ENCODE measurements at regions not wholly inside any gene's neighbourhood (a gene's known extent, or its start where the extent isn't known, plus 50 kb on each side); places are given as distances from the start of the nearest gene placed in this dataset.

DNA sequence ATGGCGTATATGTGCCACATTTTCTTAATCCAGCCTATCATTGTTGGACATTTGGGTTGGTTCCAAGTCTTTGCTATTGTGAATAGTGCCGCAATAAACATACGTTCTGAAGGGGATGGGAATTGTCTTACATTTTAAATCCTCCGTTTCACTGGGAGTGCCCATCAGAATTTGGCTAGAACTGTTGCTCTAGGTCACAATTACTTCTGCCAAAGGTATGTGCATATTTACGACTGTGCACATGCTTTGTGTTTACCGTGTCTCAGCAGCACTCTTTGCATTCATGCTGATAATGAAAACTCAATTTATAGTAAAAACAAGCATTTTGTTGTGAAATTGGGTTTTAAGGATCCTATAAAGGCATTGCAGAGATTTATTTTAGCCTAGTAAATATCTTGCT, 151.9 kb upstream of the ZNF618 start:
- Histone ChIP-seq H3K9ac (ENCODE audit: low read length) (no peak overlapping the region), H3K79me2 (ENCODE audit: insufficient read depth, low read length) (no peaks in the 10 kb centered on the region), H3F3A (ENCODE audit: insufficient read depth) (no peaks in the 10 kb centered on the region), H3K27ac (ENCODE audit: low read depth, low read length) (no peak overlapping the region), H3K27me3 (ENCODE audit: low read length) (no peaks in the 10 kb centered on the region), H3K9me3 (ENCODE audit: insufficient read depth, low read length) (no peaks in the 10 kb centered on the region), H3K9me2 (replicated peaks; ENCODE audit: insufficient read depth, low read length) (no peaks in the 10 kb centered on the region), H3K4me2 (ENCODE audit: low read depth, low read length, poor library complexity, severe bottlenecking) (no peak overlapping the region), H2AFZ (ENCODE audit: low read depth, low read length, severe bottlenecking) (no peak overlapping the region), H3K36me3 (ENCODE audit: low read length) (no peaks in the 10 kb centered on the region), H4K20me1 (ENCODE audit: low read depth, low read length) (no peaks in the 10 kb centered on the region), H3K4me3 (ENCODE audit: insufficient read depth, low read length, poor library complexity, severe bottlenecking) (no peak overlapping the region)
- TF ChIP-seq EZH2phosphoT487 (conservative IDR thresholded peaks at IDR 0.05; ENCODE audit: low read length): no peak
- TF ChIP-seq, protein P1, sequence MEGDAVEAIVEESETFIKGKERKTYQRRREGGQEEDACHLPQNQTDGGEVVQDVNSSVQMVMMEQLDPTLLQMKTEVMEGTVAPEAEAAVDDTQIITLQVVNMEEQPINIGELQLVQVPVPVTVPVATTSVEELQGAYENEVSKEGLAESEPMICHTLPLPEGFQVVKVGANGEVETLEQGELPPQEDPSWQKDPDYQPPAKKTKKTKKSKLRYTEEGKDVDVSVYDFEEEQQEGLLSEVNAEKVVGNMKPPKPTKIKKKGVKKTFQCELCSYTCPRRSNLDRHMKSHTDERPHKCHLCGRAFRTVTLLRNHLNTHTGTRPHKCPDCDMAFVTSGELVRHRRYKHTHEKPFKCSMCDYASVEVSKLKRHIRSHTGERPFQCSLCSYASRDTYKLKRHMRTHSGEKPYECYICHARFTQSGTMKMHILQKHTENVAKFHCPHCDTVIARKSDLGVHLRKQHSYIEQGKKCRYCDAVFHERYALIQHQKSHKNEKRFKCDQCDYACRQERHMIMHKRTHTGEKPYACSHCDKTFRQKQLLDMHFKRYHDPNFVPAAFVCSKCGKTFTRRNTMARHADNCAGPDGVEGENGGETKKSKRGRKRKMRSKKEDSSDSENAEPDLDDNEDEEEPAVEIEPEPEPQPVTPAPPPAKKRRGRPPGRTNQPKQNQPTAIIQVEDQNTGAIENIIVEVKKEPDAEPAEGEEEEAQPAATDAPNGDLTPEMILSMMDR (IDR thresholded peaks at IDR 0.05; ENCODE audit: insufficient read depth, low read length, poor library complexity, severe bottlenecking): no peak

DNA sequence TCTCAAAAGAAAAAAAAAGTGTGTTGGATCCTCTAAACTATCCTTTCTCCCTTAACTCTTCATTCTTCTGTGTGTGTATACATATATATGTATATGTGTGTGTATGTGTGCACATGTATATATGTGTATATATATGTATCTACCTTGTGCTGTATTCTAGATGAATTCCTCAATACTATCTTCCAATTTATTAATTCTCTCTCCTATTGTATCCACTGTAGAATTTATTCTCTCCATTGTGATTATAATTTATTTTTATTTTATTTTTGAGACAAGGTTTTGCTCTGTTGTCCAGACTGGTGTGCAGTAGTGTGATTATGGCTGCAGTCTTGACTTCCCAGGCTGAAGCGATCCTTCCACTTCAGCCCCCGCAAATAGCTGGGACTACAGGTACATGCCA, 147.1 kb upstream of the ZNF618 start:
- Histone ChIP-seq H4K20me1 (ENCODE audit: low read depth, low read length) (no peaks in the 10 kb centered on the region), H3K9me2 (replicated peaks; ENCODE audit: insufficient read depth, low read length) (no peaks in the 10 kb centered on the region), H3K27ac (ENCODE audit: low read depth, low read length) (no peak overlapping the region), H2AFZ (ENCODE audit: low read depth, low read length, severe bottlenecking) (no peak overlapping the region), H3K79me2 (ENCODE audit: insufficient read depth, low read length) (no peaks in the 10 kb centered on the region), H3K9ac (ENCODE audit: low read length) (no peak overlapping the region), H3K27me3 (ENCODE audit: low read length) (no peaks in the 10 kb centered on the region), H3F3A (ENCODE audit: insufficient read depth) (no peaks in the 10 kb centered on the region), H3K4me3 (ENCODE audit: insufficient read depth, low read length, poor library complexity, severe bottlenecking) (no peak overlapping the region), H3K4me2 (ENCODE audit: low read depth, low read length, poor library complexity, severe bottlenecking) (no peak overlapping the region), H3K36me3 (ENCODE audit: low read length) (no peaks in the 10 kb centered on the region), H3K9me3 (ENCODE audit: insufficient read depth, low read length) (no peaks in the 10 kb centered on the region)
- no peak for TF ChIP-seq EZH2phosphoT487 (conservative IDR thresholded peaks at IDR 0.05; ENCODE audit: low read length)
- TF ChIP-seq, protein P1 (IDR thresholded peaks at IDR 0.05; ENCODE audit: insufficient read depth, low read length, poor library complexity, severe bottlenecking): no peak

DNA sequence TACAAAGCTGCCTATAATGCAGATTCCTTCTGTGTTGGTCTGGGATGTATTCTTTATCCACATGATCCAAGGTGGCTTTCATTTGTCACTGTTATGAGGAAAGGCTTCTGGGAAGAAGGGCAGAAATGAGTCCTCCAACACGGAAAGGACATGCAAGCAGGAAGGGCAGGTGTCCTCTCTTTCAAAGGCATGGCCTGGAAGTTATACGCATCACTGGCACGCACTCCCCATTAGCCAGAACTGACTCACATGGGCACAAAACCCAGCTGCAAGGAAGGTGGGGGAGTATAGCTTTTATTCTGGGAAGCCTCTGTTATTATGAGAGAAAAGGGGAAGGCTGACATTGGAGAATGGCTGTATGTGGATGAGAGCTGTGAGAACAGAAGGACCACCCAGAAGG, 141.3 kb upstream of the ZNF618 start:
- H3K9me3 ChIP-seq (ENCODE audit: insufficient read depth, low read length): no peaks in the 10 kb centered on the region
- no peak overlapping the region for H3K27ac ChIP-seq (ENCODE audit: low read depth, low read length)
- H3K79me2 ChIP-seq (ENCODE audit: insufficient read depth, low read length): no peaks in the 10 kb centered on the region
- H3F3A ChIP-seq (ENCODE audit: insufficient read depth): no peaks in the 10 kb centered on the region
- no peaks in the 10 kb centered on the region for H3K36me3 ChIP-seq (ENCODE audit: low read length)
- TF ChIP-seq, protein P1 (IDR thresholded peaks at IDR 0.05; ENCODE audit: insufficient read depth, low read length, poor library complexity, severe bottlenecking): no peak
- TF ChIP-seq EZH2phosphoT487 (conservative IDR thresholded peaks at IDR 0.05; ENCODE audit: low read length): no peak
- H3K4me2 ChIP-seq (ENCODE audit: low read depth, low read length, poor library complexity, severe bottlenecking): no peak overlapping the region
- no peak overlapping the region for H2AFZ ChIP-seq (ENCODE audit: low read depth, low read length, severe bottlenecking)
- H3K27me3 ChIP-seq (ENCODE audit: low read length): no peaks in the 10 kb centered on the region
- H3K9me2 ChIP-seq (replicated peaks; ENCODE audit: insufficient read depth, low read length): no peaks in the 10 kb centered on the region
- H4K20me1 ChIP-seq (ENCODE audit: low read depth, low read length): no peaks in the 10 kb centered on the region
- no peak overlapping the region for H3K9ac ChIP-seq (ENCODE audit: low read length)
- H3K4me3 ChIP-seq (ENCODE audit: insufficient read depth, low read length, poor library complexity, severe bottlenecking): no peak overlapping the region
